Breast epithelium (tissue), 3 donors: ENCODE measurements at regions not wholly inside any gene's neighbourhood (a gene's known extent, or its start where the extent isn't known, plus 50 kb on each side); places are given as distances from the start of the nearest gene placed in this dataset.

Source experiments
- POLR2A ChIP-seq: fragments of 450-650 bp; IDR thresholded peaks from one replicate; pipeline ENCODE4 v1.6.1; 2016; ENCODE audit warnings: antibody characterized with exemption, mild to moderate bottlenecking, moderate library complexity
- POLR2AphosphoS5 ChIP-seq, 3 donors: sonication (generic); formaldehyde crosslinking; IDR thresholded peaks; one replicate each; pipeline ENCODE4 v1.6.1; 2017; ENCODE audit warnings: antibody characterized with exemption in 3 of 3
- TF ChIP-seq, protein P1 (sequence below), 3 donors: fragments of 450-650 bp; IDR thresholded peaks; one replicate each; pipeline ENCODE4 v1.5.1; 2016 to 2017; ENCODE audit warnings: antibody characterized with exemption in 3 of 3, mild to moderate bottlenecking in 3 of 3, moderate library complexity in 3 of 3

DNA sequence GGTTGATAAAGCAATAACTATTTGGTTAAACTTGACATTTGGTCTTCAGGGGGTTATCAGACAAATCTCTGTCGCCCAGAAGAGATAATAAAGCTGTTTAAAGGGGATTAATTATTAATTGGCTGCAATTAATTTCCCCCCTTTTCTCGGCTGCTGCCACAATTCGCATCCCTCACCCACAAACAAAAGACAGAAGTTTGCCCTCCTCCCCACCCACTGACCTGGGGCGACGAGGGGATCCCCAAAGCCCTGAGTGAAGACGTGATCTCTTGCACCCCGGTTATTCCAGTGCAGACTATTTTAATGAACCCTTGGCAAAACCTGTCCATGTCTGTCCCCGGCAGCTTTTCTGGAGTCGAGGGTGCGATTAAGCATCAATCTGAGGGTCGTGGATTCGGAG is 55.7 kb upstream of the TMEM33 start:
- TF ChIP-seq, protein P1, sequence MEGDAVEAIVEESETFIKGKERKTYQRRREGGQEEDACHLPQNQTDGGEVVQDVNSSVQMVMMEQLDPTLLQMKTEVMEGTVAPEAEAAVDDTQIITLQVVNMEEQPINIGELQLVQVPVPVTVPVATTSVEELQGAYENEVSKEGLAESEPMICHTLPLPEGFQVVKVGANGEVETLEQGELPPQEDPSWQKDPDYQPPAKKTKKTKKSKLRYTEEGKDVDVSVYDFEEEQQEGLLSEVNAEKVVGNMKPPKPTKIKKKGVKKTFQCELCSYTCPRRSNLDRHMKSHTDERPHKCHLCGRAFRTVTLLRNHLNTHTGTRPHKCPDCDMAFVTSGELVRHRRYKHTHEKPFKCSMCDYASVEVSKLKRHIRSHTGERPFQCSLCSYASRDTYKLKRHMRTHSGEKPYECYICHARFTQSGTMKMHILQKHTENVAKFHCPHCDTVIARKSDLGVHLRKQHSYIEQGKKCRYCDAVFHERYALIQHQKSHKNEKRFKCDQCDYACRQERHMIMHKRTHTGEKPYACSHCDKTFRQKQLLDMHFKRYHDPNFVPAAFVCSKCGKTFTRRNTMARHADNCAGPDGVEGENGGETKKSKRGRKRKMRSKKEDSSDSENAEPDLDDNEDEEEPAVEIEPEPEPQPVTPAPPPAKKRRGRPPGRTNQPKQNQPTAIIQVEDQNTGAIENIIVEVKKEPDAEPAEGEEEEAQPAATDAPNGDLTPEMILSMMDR (IDR thresholded peaks at IDR 0.05) = no peak
- TF ChIP-seq POLR2A (no peak), POLR2AphosphoS5 (IDR thresholded peaks at IDR 0.05) (no peak)
